HG02763 (cell line): ENCODE measurements at regions not wholly inside any gene's neighbourhood (a gene's known extent, or its start where the extent isn't known, plus 50 kb on each side); places are given as distances from the start of the nearest gene placed in this dataset.
"Not testable (repeated sequence)": the region's sequence is repeated elsewhere in the genome, so short reads cannot be mapped to it uniquely, and the experiment has no call there.

ENCODE experiments used
- ATAC-seq: cut with Tn5 transposase; IDR thresholded peaks from one replicate; pipeline ENCODE4 v1.9.1; 2021; ENCODE audit warnings: mild to moderate bottlenecking, moderate library complexity; ENCODE audit not compliant: unreplicated experiment

- no peak for ATAC-seq
Observed at GRCh38 chr6:72530750-72531149, 91.1 kb upstream of the KCNQ5 start.

- ATAC-seq: no peak
Observed at GRCh38 chr6:72533606-72534005, 88.3 kb upstream of the KCNQ5 start.

- no peak for ATAC-seq
Observed at GRCh38 chr6:72534236-72534635, 87.6 kb upstream of the KCNQ5 start.

- ATAC-seq: no peak
Observed at GRCh38 chr6:72535124-72535523, 86.7 kb upstream of the KCNQ5 start.

GRCh38 chr6:72547020-72547419, 74.8 kb upstream of the KCNQ5 start:
- ATAC-seq: no peak

GRCh38 chr6:72551470-72551869, 70.4 kb upstream of the KCNQ5 start:
- ATAC-seq: no peak

GRCh38 chr6:72552938-72553337, 68.9 kb upstream of the KCNQ5 start:
- no peak for ATAC-seq

GRCh38 chr6:72553531-72554511, 68.0 kb upstream of the KCNQ5 start:
- ATAC-seq: no peak

GRCh38 chr6:72554761-72555221, 67.1 kb upstream of the KCNQ5 start:
- ATAC-seq: no peak

GRCh38 chr6:72559067-72559466, 62.8 kb upstream of the KCNQ5 start:
- ATAC-seq: no peak

GRCh38 chr6:72559555-72559954, 62.3 kb upstream of the KCNQ5 start:
- ATAC-seq: no peak

GRCh38 chr6:72560721-72561593, 60.9 kb upstream of the KCNQ5 start:
- ATAC-seq: no peak

GRCh38 chr6:72561629-72562028, 60.2 kb upstream of the KCNQ5 start:
- ATAC-seq: no peak

- no peak for ATAC-seq
Observed at GRCh38 chr6:72564231-72564630, 57.6 kb upstream of the KCNQ5 start.

GRCh38 chr6:72571993-72572392, 49.9 kb upstream of the KCNQ5 start:
- ATAC-seq: not testable (repeated sequence)
